ENCODE measurements at regions not wholly inside any gene's neighbourhood (a gene's known extent, or its start where the extent isn't known, plus 50 kb on each side); places are given as distances from the start of the nearest gene placed in this dataset.
"Not testable (repeated sequence)": the region's sequence is repeated elsewhere in the genome, so short reads cannot be mapped to it uniquely, and the experiment has no call there.

DNA sequence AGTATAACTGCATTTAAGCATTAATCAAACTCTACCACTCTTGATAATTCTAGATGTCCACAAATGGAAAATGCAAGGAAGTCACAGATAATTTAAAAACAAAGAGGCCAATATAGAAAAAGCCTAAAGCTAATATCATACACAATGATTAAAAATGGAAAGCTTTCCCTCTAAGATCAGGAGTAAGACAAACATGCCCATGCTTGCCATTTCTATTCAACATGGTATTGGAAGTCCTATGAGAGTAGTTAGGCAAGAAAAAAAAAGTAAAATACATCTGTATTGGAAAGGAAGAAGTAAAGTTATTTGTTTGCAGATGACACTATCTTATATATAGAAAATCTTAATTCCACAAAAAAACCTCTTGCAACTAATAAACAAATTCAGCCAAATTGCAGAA lies 164.6 kb upstream of the FERMT1 start:
- no peaks in the 10 kb centered on the region for H3K27me3 ChIP-seq
- no peak for TF ChIP-seq CTCF (IDR thresholded peaks at IDR 0.05; ENCODE audit: low read depth, low read length)
- H3K9me3 ChIP-seq (ENCODE audit: low read depth), result peaks cover 5% of the 10 kb centered on the region
- no peak overlapping the region for H3K27ac ChIP-seq
- no peak overlapping the region for H3K4me3 ChIP-seq
- H3K36me3 ChIP-seq, result no peaks in the 10 kb centered on the region
- DNase-seq (ENCODE audit: low read depth in 1 of 2, low spot score in 1 of 2), result no peak
- no peaks in the 10 kb centered on the region for H3K4me1 ChIP-seq (ENCODE audit: low read depth)

- Histone ChIP-seq H3K27ac (no peak overlapping the region), H3K4me1 (ENCODE audit: low read depth) (peaks cover 5% of the 10 kb centered on the region), H3K9me3 (ENCODE audit: low read depth) (peaks cover 11% of the 10 kb centered on the region), H3K36me3 (no peaks in the 10 kb centered on the region), H3K4me3 (no peak overlapping the region), H3K27me3 (no peaks in the 10 kb centered on the region)
- no peak for TF ChIP-seq CTCF (IDR thresholded peaks at IDR 0.05; ENCODE audit: low read depth, low read length)
- no peak for DNase-seq (ENCODE audit: low read depth in 1 of 2, low spot score in 1 of 2)
Measured at GRCh38 chr20:6282642-6283041, 159.8 kb upstream of the FERMT1 start.

GRCh38 chr20:6277661-6278240 lies 154.9 kb upstream of the FERMT1 start:
- no peaks in the 10 kb centered on the region for H3K36me3 ChIP-seq
- H3K9me3 ChIP-seq (ENCODE audit: low read depth), result peaks cover 7% of the 10 kb centered on the region
- peak overlapping the region; percentile 89 for H3K27ac ChIP-seq
- no peak for TF ChIP-seq CTCF (IDR thresholded peaks at IDR 0.05; ENCODE audit: low read depth, low read length)
- H3K4me3 ChIP-seq, result no peak overlapping the region
- H3K27me3 ChIP-seq, result no peaks in the 10 kb centered on the region
- peaks cover 19% of the 10 kb centered on the region for H3K4me1 ChIP-seq (ENCODE audit: low read depth)
- peak; percentile 37 to 56 for DNase-seq (ENCODE audit: low read depth in 1 of 2, low spot score in 1 of 2)

GRCh38 chr20:6270404-6270803 lies 147.6 kb upstream of the FERMT1 start:
- not testable (repeated sequence) for DNase-seq (ENCODE audit: low read depth in 1 of 2, low spot score in 1 of 2); H3K27ac ChIP-seq; H3K4me3 ChIP-seq; H3K9me3 ChIP-seq (ENCODE audit: low read depth); H3K27me3 ChIP-seq; H3K36me3 ChIP-seq
- peaks cover 31% of the 10 kb centered on the region for H3K4me1 ChIP-seq (ENCODE audit: low read depth)

DNA sequence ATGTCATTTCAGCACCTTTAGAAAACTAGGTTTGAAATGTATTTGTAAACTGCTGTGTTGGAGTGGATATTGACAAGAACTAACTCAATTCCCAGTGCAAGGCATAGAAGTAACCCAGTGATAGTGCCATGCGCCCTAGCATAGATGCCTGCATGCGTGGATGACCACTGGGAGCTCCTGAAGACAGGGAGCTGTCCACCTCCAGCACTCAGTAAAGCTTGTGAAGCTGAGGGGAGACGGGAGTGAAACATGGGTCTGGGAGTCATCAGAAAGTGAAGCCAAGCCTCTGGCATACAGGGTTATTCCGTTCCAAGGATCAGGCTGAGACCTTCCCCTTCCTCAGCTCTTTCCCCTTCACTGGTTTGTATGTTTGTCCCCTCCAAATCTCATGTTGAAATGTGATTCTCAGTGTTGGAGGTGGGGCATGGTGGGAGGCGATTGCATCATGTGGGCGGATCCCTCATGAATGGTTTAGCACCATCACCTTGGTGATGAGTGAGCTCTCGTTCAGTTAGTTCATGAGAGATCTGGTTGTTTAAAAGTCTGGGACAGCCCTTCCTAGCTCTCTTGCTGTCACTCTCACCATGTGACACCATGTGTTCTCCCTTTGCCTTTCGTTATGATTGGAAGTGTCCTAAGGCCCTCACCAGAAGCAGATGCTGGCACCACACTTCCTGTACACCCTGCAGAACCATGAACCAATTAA lies 146.5 kb upstream of the FERMT1 start:
- Histone ChIP-seq H3K27ac (no peak overlapping the region), H3K9me3 (ENCODE audit: low read depth) (no peaks in the 10 kb centered on the region), H3K36me3 (no peaks in the 10 kb centered on the region), H3K27me3 (no peaks in the 10 kb centered on the region), H3K4me3 (no peak overlapping the region), H3K4me1 (ENCODE audit: low read depth) (peaks cover 40% of the 10 kb centered on the region)
- no peak for TF ChIP-seq CTCF (IDR thresholded peaks at IDR 0.05; ENCODE audit: low read depth, low read length)
- DNase-seq (ENCODE audit: low read depth in 1 of 2, low spot score in 1 of 2), result peak; percentile 2 to 37

DNA sequence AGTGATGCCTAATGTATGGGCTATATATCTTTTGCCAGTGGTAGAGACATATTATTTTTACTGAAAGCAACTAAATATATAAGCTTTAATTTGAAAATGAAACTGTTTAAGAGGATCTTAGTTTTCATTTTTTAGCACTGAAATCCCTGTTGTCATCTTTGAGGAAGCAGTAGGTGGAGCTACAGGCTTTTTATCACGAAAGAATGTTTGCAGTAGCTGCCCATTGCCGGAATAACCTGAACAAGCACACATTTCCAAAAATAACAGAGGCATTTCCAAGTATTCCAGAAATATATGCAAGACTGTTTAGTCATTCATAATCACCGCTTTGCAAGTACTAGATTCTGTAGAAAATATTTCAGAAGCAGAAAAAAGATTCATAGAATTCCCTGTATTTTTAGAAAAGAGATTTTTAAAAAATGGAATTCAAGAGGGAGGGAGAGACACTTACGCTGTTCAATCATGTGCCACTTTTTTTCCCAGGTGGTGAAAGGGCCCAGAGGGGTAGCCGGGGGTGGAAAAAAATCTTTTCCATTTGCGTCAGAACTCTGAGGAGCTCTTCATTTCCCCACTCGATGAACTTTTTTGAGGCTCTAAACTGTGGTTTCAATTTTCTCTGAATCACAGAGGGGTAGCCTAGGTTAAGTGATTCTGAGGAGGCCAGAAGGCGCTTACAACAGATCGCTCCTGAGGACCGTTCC lies 142.5 kb upstream of the FERMT1 start:
- H3K9me3 ChIP-seq (ENCODE audit: low read depth), result no peaks in the 10 kb centered on the region
- peaks cover 35% of the 10 kb centered on the region for H3K4me1 ChIP-seq (ENCODE audit: low read depth)
- no peak overlapping the region for H3K4me3 ChIP-seq
- no peaks in the 10 kb centered on the region for H3K36me3 ChIP-seq
- H3K27me3 ChIP-seq, result no peaks in the 10 kb centered on the region
- peak overlapping the region; percentile 96 for H3K27ac ChIP-seq
- DNase-seq (ENCODE audit: low read depth in 1 of 2, low spot score in 1 of 2), result peak; percentile 86 to 92
- peak; percentile 49 for TF ChIP-seq CTCF (IDR thresholded peaks at IDR 0.05; ENCODE audit: low read depth, low read length)

Data from cardiac muscle cell (in vitro differentiated cells and primary cell).